M059J (cell line): ENCODE measurements at regions not wholly inside any gene's neighbourhood (a gene's known extent, or its start where the extent isn't known, plus 50 kb on each side); places are given as distances from the start of the nearest gene placed in this dataset.

Experiments used
- DNase-seq: peaks from one replicate; pipeline ENCODE4 v3.0.0-alpha.2; 2012; ENCODE audit warnings: low read depth

DNA sequence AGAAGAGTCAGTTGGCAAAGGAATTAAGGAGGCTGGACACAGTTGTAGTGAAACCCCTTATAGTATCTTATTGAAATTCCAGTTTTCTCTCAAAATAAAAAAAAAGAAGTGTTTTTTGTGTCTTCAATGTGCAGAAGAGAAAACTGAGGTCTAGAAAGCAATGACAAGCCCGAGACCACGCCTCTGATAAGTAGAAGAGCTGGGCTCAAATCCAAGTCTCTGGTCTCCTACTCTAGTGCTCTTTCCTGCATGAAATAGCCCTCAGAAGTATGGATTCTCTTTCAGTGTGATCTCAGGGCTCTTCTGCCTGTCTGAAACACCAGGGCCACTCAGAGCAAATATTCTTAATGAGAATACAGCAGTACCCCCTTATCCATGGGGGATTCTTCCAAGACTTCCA is 200.9 kb downstream of the KIF18A start:
- DNase-seq, result no peak

DNA sequence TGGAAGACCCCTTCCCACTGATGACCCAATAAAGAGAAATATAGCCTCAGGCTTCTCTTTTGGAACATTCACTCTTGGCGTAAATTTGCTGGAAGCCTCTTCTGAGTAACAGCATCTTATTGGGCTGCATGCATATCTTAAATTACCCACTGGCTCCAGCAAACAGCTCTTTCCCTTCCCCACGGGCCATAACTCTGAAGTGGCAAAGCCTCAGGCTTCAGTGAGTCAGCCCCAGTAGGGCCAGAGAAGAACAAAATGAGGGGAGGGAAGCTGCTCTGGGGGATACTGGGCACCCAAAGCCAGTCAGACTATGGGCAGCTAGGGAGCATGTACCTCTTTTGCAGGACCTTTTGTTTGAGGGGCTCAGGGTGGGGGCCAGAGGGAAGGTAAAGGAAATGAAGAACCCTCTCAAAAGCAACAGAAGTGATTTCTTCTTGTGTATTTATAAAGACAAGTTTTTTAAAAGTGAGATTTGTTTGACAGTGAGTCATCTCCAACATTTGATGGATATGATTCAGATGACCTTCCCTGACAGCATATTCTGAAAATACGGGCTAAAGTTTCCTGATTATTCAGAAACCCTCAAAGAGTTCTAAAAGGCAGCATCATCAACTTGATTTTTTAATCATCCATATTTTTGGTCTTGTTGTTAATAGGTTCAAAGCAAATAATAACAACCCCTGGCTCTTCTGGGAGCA is 203.4 kb downstream of the KIF18A start:
- DNase-seq, result peak; percentile 98

GRCh38 chr11:27902981-27903624 is 202.8 kb upstream of the BDNF start:
- peak; percentile 93 for DNase-seq

DNA sequence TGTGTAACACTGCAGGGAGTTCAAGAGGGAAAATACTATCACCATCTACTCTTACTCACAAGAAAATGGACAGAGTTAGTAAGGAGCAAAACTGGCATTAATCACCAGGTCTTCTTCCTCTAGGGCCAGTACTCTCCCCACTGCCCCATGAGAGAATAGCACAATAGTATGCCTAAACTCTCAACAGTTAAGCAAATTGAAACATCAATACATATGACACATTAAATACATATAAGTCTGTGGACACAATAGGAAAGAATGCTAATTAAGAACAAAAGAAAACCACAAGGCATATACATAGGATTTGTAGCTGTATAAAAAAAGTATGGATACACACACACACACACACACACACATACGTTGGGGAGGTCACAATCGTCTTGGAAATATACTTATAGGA is 197.9 kb upstream of the BDNF start:
- no peak for DNase-seq

GRCh38 chr11:27896096-27896495 is 195.8 kb upstream of the BDNF start:
- no peak for DNase-seq

- DNase-seq, result peak; percentile 48
Measured at GRCh38 chr11:27894552-27894951, 194.3 kb upstream of the BDNF start.

- DNase-seq, result peak; percentile 61
Measured at GRCh38 chr11:27886857-27887256, 186.6 kb upstream of the BDNF start.

DNA sequence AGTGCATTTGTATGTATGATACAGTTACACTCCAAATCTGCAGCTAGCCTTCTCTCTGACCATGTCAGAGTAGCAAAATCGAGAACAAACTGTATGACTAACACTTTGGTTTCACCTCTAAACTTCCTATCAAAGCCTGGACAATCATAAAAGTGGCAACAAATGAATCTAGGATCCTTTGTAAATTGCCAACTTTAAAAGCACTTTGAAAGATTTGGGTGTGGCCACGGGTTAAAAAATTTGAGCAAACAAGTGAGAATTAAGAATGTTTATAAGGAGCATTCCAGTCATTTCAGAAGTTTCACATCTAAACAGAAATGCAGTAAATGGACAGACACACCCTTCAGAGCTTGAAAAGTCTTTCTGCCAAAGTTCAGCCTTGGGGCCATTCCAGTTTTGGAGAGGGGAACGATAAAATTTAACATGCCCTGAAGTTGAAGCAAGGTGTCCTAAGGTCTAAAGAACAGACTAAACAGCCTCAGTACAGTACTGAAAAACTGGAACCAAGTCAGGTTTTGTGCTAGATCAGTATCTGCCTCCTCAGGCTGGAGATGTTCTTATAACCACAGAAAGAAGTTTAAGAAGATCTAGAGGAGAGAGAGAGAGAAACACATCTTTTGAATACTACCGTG is 181.9 kb upstream of the BDNF start:
- peak; percentile 81 for DNase-seq

GRCh38 chr11:27875831-27876775 is 175.8 kb upstream of the BDNF start:
- peak; percentile 85 for DNase-seq

GRCh38 chr11:27874998-27875830 is 175.0 kb upstream of the BDNF start:
- DNase-seq, result no peak

DNA sequence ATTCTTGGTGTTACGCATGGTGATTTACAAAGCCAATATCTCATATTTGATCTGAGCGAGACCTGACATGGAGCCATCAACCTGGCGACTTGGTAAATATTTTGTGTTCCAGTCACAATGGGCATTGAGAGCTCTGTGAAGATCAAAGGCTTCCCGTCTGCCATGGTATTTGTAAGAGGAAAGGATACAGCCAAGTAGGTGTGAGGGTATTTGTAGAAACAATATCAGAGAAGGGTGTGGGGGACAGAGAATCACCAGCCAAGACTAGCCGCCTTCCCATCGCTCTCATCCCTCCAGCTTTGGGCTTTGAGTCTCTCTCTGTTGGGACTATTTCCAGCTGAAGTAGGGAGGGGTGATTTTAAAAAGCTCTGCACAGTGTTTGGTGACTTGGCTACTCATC is 173.4 kb upstream of the BDNF start:
- no peak for DNase-seq

DNA sequence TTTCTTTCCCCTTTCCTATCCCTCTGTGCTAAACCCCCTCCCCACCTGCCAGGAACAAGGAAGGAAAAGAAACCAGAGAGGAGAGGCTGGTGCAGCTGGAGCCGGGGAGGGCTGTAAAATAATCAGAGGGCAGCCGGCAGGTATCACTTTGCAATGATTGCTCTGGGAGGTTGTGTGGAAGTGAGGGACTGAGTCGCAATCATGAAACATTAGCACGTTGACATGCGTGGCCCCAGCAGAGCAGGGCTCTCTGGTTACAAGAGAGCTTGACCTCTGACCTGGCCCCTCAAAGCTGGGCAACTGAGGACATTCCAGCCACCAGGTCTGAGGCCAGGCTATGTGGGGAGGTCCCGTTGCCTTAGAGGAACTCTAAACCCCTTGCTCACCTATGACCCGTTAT is 170.8 kb upstream of the BDNF start:
- DNase-seq, result no peak

- DNase-seq, result no peak
Measured at GRCh38 chr11:27869701-27870100, 169.4 kb upstream of the BDNF start.

DNA sequence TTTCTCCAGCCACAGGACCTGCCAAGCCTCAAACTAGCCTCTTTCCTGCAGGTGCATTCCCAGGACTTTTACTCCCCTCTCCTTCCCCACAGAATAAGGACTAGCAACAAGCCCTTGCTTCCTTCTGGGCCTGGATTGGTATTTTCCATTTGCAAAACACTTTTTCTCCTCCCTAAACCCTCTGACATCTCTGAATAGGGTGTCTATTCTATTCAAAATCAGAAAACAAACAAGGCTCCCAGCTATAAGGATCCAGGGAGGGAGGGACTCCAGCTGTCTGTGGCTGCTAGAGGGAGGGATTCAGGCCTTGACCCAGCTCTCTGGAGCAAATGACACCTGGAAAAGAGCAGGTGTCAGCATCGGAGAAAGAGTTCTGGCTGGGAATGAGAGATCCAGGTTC is 168.5 kb upstream of the BDNF start:
- no peak for DNase-seq

- DNase-seq, result no peak
Measured at GRCh38 chr11:27868226-27868625, 168.0 kb upstream of the BDNF start.

DNA sequence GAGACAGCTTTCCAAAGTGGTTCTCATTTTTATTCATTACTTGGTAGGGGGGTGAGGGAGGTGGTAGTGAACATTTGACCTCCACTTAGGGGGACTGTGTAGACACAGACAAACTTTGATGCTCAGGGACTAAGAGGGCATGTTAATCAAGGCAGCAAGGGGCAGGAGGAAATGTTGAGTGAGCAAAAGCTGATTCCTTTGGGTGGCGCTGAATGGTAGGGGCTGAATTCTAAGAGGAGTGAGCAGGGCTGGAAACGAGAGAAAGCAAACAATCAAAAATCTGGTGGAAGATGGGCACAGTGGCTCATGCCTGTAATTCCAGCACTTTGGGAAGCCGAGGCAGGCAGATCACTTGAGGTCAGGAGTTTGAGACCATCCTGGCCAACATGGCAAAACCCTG is 164.8 kb upstream of the BDNF start:
- DNase-seq, result no peak

- DNase-seq, result peak; percentile 55
Measured at GRCh38 chr11:27864611-27865010, 164.4 kb upstream of the BDNF start.

- peak; percentile 55 for DNase-seq
Measured at GRCh38 chr11:27864091-27864491, 163.8 kb upstream of the BDNF start.

- no peak for DNase-seq
Measured at GRCh38 chr11:27863637-27864036, 163.4 kb upstream of the BDNF start.

DNA sequence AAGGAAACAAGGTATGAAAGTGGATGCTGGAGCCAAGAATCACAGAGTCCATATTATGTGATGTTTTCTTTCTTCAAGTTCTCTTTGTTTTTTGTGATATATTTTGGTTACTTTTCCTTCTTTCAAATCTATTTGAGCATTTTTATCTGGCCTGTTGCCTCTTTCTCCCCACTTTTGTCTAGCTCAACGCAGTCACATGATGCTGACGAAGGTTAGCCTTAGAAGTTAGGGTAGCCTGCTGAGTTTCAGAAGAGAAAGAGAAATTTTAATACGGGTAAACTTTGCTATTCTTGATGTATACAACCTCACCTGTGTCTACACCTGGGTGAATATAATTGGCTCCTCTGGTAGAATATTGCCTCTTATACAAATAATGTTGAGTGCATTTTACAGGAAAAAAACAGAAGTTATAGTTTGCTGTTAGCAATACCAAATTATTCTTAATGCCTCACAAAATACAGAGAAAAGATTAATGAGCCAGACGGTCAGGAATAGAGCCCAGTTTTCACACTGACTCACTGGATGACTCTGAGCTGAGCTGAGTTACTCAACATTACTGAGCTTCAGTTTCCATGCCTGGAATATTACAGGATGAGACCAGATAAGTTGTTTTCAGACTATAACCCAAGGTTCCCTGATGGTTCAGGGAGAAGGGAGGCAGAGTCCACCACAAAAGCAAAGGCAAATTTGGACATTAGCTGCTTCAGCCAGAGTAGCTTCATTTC is 161.6 kb upstream of the BDNF start:
- peak; percentile 92 for DNase-seq

DNA sequence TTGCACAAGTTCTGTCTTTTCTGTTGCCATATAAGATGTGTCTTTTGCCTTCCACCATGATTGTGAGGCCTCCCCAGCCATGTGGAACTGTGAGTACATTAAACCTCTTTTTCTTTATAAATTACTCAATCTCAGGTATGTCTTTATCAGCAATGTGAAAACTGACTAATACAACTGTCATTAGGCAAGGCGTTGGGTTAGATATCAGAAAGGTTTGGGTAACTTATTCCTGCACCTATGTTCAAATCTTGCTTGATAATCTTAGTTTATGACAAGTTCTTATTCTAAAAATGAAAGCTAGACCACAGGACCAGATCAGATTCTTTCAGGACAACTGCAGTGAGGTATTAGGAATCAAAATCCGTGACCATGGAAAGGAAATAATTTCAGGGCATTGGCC is 160.6 kb upstream of the BDNF start:
- DNase-seq, result no peak
